HG02870 (cell line): ENCODE measurements at regions not wholly inside any gene's neighbourhood (a gene's known extent, or its start where the extent isn't known, plus 50 kb on each side); places are given as distances from the start of the nearest gene placed in this dataset.

ENCODE experiments used
- ATAC-seq: cut with Tn5 transposase; IDR thresholded peaks from one replicate; pipeline ENCODE4 v1.9.1; 2021; ENCODE audit warnings: mild to moderate bottlenecking, moderate library complexity; ENCODE audit not compliant: unreplicated experiment

DNA sequence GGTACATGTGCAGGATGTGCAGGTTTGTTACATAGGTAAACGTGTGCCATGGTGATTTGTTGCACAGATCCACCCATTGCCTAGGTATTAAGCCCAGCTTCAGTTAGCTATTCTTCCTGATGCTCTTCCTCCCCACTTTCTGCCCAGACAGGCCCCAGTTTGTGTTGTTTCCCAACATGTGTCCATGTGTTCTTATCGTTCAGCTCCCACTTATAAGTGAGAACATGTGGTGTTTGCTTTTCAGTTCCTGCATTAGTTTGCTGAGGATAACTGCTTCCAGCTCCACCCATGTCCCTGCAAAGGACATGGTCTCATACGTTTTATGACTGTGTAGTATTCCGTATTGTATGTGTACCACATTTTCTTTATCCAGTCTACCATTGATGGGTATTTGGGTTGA lies 251.7 kb upstream of the NOVA1 start:
- no peak for ATAC-seq

DNA sequence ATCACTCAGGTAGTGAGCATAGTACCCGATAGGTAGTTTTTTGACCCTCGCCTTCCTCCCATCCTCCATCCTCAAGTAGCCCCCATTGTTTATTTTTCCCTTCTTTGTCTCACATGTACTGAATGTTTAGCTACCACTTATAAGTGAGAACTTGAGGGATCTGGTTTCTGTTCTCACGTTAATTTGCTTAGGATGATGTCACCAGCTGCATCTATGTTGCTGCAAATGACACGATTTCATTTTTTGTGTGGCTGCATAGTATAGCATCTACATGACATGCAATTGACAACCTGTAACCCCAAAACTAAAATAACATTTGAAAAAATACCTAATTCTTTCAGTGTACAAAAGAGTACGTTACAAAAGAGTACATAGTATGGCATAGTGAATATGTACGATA lies 254.0 kb upstream of the NOVA1 start:
- ATAC-seq, result no peak

DNA sequence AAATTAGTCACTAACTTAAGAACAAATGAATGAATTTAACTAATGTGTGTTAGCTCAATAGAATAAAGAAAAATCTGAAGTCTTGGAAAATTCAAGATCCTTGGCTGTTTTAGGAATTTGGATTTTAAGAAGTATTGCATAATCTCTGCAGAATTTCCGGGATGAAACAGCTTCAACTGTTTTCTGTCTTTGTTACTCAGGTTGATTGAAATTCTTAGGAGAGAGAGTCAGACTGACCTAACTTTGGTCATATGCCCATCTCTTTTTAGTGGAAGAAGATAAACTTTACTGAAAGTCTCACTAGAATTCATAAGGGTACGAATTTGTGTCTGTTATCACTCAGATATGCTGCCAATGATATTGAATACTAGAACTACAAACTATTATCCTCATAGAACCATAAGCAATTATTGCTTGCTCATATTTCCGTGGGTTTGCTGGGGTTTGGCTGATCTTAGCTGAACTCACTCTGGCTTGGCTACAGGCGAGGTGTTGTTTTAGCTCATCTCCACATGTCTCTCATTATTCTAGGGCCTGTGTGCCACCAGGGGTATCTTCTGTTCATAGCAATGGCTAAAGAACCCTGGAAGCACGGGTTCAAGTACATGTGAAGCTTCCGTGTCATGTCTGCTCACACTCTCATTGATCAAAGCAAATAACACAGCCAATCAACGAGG lies 257.4 kb upstream of the NOVA1 start:
- no peak for ATAC-seq

DNA sequence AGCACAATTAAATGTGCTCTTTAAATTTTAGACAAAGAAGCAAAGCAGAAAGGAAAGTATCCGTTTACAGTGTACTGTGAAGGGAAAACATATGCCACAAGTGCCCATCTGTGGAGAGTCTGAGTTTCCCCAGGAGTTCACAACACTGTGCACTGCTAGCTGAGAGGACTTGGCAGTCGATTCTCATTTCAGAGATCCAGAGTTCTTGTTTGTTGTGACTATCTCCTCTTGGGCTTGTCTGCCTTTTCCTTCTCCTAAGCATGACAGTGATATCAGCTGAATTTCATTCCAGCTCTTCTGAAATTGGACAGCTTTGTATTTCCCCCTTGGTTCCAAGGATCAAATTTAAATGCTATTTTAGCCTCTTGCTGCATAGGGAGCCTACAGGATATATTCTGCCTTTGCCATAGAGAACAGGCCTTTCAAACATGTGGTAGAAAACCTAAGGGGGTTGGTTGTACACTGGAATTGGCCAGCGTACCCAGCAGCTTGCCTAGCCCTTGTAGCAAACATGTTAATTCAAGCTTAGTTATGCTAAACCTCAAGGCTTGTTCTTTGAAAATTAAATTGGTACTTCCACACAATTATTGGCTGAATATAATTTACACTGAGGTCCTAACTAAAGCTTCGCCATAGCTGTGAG lies 259.2 kb upstream of the NOVA1 start:
- ATAC-seq, result no peak

DNA sequence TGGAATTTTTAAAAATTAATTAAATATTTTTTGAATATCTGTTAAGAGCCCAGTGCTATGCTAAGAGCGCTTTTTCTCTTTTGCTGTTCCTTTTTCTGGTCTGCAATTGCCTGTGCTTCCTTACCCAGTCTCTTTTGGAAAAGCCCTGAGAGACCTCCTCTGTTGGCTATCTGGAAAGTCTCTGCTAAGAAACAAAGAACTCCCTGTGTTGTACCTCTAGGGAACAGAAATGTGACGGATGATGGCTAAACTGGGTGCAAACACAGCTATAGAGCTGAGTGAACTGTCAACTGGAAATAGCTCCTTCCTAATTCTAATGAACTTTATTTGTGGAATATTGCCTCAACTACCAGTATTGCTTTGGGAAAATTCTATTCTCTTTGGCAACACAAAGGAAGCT lies 261.6 kb upstream of the NOVA1 start:
- no peak for ATAC-seq

DNA sequence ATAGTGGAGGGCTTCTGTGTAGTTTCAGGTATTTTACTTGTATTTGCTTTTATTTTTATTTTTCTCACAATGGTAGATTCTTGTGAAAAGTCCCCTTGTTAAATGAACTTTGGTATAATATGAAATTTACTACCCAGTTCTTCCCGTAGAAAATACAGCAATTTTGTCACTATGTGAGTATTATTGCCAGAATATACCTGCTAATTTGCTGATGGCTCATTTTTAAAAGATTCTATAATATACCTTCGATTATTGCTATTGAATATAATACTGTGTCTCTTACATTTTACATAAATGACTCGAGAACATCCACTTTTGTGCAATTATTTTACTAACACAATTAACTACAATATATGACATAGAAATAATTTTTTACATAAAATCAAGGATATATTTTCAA lies 262.3 kb upstream of the NOVA1 start:
- ATAC-seq, result no peak

DNA sequence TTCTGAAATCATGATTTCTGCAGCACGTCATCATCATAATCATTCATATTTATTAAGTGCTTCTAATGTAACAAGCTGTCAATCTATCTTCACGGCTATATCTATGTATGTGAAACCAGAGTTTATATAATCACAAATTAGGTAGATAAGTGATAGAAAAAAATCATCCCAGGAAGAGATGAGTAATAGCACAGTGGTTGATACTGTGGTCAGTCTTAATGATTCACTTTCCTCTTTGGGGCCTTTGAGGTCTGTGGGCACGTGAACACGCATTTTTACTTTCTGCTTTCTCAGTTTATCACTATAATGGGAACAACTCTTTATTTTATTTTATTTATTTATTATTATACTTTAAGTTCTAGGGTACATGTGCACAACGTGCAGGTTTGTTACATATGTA lies 265.9 kb upstream of the NOVA1 start:
- no peak for ATAC-seq

DNA sequence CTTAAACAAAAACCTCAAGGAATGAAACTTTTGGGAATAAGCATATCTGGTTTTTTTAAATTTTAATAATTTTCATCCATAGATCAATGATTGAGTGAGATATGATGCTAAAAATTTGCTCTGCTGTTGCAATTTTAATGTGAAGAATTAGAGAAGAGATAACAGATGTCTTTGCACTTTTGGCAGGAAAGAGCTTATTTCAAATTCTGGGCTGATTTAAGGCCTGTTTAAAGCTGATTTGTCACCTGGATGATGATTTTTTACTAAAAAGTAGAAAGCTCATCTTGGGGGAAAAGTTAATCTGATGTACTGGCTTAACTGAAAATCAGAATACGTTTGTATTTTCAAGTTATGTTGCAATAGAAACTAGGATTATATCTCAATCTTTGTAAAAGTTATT lies 268.9 kb upstream of the NOVA1 start:
- ATAC-seq, result no peak

DNA sequence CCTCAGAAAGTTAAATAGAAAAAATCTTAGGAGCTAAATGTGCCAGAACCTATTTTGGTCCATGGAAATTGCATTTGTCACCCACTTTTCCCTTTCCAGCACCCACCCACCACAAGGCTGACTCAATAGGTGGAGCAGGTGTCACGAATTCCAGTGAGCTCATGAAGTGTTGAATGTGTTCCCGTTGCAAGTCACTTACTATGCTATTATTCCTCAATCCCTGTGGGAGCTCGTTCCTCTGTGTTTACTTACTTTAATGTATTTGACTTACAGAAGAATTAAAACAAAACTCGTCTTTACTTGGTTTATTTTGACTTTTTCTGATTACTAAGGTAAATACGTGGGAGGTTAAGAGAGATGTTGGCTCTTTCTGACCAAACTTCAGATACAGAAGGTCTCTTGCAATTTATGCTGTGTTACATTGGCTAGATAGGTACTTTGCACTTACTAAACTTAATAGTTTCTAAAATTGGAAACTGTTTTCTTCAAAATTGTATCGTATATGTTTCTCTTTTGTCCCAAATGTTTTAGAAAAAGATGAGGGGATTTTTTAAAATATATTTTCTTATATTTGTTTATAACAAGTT lies 269.4 kb upstream of the NOVA1 start:
- no peak for ATAC-seq

DNA sequence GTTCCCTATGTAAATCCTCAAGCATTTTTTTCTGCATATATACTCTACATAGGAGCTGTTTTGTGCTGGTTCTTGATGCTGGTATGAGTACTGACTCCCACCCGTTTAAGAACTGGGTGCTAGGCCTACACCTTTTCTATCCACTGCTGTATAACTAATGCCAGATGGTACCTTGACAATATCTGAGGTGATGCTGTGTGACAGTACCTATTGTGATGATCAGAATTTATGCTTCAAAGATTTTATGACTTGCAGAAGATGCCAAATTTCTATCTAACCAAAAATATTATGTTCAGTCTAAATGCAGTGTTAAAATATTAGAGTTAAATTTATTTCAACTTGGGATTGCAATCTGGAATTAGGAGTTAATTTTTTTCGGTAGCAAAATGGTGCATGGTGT lies 272.3 kb upstream of the NOVA1 start:
- ATAC-seq, result no peak

DNA sequence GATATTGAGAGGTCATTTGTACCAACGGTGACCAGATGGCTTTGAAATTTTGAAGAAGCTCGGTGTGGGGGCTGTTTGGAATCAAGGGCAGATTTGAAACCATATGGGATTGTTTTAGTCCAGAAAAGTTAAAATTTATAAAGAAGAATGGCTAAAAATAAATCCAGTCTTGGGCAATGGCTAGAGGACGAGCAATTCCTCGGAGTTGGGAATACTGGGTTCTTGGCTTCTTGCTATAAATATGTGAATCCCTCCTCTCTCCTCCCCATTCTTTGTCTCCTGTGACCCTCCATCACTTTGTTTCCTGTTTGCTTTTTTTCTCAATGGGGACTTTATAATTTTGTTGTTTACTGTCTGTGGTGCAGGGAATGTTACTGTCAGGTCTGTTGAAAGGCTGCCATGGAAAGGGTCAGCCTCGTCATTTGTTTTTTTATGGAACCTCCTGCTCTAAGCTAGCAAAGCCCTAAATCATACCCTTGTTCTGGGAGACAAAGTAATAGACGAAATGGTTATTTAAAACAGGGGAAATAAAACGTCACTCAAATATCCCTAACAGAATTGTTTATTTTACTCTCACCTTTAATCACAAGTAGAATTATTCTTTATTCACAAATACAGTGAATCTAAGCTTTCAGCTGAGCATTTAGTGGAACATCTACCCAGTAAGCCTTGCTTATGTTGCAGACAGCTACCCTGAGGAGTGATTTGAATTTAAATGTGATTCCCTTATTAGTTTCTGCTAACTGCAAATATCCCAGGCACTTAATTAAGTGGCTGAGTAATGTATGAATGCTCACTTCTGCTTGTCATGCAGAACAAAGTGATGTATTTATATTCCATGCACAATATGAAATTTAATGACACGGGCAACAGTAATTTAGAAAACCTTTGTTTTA lies 273.1 kb upstream of the NOVA1 start:
- no peak for ATAC-seq

DNA sequence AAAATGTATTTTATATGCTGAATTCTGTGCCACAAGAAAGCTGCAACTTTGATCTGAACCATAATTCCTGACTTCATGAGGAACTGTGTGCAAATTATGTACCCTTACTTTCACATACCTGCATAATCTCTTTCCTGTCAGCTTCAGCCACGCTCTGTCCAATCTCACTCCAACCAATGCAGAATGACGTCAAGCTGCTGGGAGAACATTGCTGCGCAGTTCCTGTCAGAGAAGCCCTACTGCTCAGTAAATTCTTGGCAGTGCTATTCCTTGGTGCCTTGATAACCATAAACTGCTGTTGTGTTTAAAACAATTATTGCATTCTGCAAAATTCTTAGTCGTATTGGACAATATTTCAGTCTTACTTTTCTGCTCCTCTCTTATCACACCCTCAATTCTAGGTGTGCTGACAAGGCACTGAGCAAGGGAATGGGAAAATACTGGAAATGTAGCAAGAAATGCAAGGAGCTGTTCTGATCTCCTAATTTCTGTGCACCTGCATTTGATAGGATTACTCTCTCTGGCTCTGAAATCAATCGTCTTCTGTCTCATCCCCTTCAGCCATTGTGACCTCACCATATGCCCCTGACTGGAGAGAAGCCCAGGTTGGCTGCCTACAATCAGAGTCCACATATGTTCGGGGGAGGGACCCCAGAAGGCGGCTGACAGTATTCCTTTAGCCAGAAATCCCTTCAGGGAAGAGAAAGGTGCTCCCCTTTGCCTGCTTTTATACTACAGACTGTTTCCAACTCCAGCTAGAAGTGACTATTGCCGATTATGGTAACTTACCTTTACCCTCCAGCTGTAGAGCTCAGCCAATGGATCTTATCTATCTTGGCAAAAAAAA lies 274.9 kb upstream of the NOVA1 start:
- ATAC-seq, result no peak

DNA sequence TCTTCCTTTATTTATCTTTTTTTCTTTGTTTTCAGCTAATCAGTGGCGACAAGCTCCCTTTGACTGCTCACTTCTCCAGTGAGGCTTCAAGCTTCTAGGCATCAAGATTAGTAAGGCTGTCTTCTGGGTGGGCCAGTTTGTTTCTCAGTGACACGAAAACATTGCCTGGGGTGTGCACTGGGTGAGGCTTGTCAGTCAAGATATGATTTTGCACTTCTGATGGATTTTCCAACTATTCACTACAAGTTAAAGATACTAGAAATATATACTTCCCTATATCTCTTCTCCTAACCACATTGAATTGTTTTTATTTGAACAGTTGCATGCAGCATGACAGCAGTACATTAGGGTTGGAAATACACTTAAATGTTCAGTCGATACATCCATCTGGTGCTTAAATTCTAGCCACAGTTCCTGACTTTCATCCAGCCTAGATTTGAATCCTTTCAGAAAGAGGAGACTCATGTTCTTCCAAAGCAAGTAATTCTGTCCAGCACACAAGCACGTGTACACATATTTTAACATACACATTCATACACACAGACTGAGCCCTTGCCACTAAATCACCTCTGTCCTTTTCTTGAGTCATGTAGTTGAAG lies 275.6 kb upstream of the NOVA1 start:
- no peak for ATAC-seq

DNA sequence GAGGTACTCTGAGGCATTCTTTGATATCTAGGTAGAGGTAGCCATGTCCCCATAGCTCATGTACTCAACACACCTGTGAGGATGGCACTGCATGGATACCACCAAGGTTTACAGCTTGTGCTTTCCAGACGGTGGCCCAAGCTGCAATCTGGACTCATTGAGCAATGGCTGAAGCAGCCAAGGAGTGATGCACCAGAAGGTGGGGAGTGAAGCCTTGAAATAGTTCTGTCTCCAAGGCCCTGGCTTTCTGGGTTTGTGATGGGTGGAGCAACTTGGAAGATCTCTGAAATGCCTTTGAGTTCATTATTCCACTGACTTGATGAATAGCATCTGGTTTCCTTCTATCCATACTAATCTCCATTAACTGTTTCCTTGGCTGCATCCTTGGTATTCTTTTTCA lies 290.0 kb upstream of the NOVA1 start:
- no peak for ATAC-seq

DNA sequence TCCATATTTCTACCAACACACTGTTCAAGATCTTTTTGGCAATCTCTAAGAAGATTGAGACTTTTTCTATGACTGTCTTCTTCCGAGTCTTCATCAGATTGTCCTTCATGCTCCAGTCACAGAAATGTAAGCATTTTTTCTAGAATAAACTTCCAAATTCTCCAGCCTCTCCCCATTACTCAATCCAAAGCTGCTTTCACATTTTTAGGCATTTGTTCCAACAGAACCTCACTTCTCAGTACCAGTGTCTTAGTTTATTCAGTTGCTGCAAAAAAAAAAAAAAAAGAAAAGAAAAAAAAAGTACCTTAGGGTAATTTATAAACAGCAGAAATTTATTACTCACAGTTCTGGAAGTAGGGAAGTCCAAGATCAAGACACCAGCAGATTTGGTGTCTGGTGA lies 290.8 kb upstream of the NOVA1 start:
- no peak for ATAC-seq

DNA sequence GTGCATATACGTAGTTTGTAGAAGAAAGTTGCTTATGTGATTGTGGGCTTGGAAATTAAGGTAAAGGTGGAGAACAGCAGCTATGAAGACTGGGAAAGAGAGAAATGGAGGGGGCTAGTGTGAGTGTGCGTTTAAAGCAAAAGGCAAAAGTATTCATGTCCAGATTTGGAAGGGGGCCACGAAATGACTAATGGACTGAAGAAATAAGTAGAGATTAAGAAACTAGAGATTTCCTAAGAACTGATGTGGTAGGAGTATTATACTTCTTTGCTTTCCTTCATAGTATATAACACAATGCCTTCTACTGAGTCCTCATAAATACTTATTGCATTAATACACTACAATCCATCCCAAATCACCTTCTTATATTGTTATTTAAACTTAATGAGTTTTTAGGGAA lies 298.6 kb upstream of the NOVA1 start:
- no peak for ATAC-seq

DNA sequence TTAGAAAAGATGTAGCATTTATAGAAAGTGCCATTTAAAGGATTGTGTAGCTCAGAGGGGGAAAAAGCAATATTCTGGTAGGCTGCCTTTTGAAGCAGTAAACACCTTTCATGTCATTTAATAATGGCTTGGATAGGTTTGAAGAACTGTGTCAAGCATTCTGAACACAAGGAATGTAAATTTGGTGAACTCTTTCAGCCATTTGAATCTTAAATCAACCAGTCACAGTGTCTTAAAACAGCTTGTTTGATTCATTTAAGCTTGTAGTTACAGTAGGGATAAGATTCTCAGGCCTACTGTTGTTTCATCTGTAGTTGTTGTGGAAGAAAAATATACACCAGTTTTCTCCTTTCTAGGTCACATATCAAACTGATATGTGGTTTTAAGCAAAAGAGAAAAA lies 299.4 kb upstream of the NOVA1 start:
- ATAC-seq, result no peak

DNA sequence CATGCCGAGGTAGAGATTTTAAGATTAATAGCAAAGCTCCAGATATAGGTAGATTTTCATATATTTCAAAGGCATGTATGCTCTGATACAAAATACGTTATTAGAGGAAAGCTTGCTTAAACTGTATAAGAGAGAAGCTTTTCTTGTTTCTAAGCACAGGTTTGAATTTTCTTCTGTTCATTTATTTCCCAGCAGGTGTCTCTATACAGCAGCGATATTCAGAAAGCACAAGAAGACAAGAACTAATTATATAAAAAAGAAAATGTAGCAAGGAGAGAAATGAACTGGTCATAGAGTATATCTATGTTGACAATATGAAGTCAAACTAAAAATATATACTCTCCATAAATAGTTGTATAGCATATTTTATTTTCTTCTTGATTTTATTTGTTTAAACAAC lies 307.4 kb upstream of the NOVA1 start:
- ATAC-seq, result no peak

DNA sequence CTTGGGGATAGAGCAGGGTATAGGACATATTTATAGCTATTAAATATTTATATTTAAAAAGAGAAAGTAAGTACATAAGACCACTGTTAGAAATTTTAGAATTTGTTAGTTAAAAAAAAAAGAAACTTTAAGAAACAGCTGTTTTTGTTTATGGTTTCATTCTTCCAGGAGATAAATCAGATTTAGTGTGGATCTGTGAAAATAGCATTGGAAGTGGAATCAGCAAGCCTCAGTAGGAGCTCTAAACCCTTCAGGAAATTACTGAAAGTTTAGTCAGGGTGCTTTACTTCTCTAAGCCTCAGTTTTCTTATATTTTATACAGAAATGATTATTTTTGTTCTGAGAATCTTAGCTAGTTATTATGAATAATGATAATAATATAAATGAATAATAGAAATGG lies 316.0 kb upstream of the NOVA1 start:
- no peak for ATAC-seq

DNA sequence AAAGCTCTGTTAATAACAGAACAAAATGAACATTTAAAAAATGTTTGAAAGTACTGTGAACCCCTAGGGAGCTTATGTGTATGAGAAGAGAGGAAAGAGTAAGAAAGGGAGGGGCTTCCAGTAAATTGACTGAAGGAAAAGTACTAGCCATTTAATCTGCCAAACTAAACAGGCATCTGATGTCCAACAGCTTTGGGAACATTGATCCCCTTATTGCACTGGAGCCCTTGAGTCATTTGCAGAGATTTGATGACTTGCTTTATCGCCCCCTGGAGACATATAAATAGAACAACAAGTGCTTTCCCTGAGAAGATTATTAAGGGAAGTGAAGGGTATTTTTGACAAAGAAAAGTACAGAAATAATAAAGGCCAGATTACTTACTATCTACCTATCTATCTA lies 319.3 kb upstream of the NOVA1 start:
- no peak for ATAC-seq
